A673 (cell line): ENCODE measurements at regions not wholly inside any gene's neighbourhood (a gene's known extent, or its start where the extent isn't known, plus 50 kb on each side); places are given as distances from the start of the nearest gene placed in this dataset.

ENCODE experiments used
- EZH2 ChIP-seq: fragments of 200-600 bp; sonication (generic); IDR thresholded peaks from 2 replicates; pipeline ENCODE4 v1.6.1; 2017; ENCODE audit warnings: borderline replicate concordance, low read depth, mild to moderate bottlenecking, mixed read lengths, antibody characterized with exemption, low read length; ENCODE audit not compliant: poor library complexity, severe bottlenecking
- TF ChIP-seq, protein P1 (sequence below): fragments of 300-800, 200-600 bp; sonication (generic); conservative IDR thresholded peaks from 2 replicates; pipeline ENCODE4 v1.5.1; 2017; ENCODE audit warnings: low read depth, mild to moderate bottlenecking, antibody characterized with exemption, low read length, moderate library complexity, mixed read lengths

DNA sequence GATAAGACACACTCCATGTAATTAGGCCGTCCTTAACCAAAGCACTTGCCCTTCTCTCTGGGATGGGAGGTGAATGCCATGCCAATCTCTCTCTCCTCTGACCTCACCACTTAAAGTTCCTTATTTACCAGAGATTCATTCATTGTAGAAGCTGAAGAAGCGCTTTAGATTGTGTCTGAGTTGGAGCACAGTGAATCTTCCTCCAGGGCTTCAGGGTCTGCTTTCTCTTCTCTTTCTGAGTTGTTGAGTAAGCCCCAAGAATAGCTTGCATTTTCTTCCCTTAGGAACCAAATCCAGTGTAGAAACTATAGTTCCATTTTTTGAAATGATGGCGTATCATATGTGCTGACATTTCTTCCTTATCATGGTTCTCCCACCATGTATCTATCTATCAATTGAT lies 104.5 kb upstream of the MAML3 start:
- TF ChIP-seq, protein P1, sequence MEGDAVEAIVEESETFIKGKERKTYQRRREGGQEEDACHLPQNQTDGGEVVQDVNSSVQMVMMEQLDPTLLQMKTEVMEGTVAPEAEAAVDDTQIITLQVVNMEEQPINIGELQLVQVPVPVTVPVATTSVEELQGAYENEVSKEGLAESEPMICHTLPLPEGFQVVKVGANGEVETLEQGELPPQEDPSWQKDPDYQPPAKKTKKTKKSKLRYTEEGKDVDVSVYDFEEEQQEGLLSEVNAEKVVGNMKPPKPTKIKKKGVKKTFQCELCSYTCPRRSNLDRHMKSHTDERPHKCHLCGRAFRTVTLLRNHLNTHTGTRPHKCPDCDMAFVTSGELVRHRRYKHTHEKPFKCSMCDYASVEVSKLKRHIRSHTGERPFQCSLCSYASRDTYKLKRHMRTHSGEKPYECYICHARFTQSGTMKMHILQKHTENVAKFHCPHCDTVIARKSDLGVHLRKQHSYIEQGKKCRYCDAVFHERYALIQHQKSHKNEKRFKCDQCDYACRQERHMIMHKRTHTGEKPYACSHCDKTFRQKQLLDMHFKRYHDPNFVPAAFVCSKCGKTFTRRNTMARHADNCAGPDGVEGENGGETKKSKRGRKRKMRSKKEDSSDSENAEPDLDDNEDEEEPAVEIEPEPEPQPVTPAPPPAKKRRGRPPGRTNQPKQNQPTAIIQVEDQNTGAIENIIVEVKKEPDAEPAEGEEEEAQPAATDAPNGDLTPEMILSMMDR: no peak
- TF ChIP-seq EZH2: no peak
